HUES64 (cell line): ENCODE measurements at regions not wholly inside any gene's neighbourhood (a gene's known extent, or its start where the extent isn't known, plus 50 kb on each side); places are given as distances from the start of the nearest gene placed in this dataset.

Source experiments
- H3K27ac ChIP-seq: 2 replicates; pipeline ENCODE4 v1.7.0; 2013; ENCODE audit warnings: low read depth, low read length, inconsistent platforms
- H3K27me3 ChIP-seq: 2 replicates; pipeline ENCODE4 v1.6.1; 2013; ENCODE audit warnings: mild to moderate bottlenecking, low read length; ENCODE audit not compliant: insufficient read depth
- H3K36me3 ChIP-seq: 2 replicates; pipeline ENCODE4 v1.6.1; 2013; ENCODE audit warnings: mild to moderate bottlenecking, low read length; ENCODE audit not compliant: insufficient read depth
- H3K4me1 ChIP-seq: 2 replicates; pipeline ENCODE4 v1.6.1; 2013; ENCODE audit warnings: mild to moderate bottlenecking, low read length, moderate library complexity; ENCODE audit not compliant: insufficient read depth
- H3K4me3 ChIP-seq: 2 replicates; pipeline ENCODE4 v1.5.1; 2013; ENCODE audit warnings: mild to moderate bottlenecking, low read length, moderate library complexity
- H3K9ac ChIP-seq: 2 replicates; pipeline ENCODE4 v1.6.1; 2013; ENCODE audit warnings: mild to moderate bottlenecking, low read depth, low read length
- H3K9me3 ChIP-seq: 2 replicates; pipeline ENCODE4 v1.6.1; 2013; ENCODE audit warnings: low read depth, low read length; ENCODE audit not compliant: insufficient read depth
- WGBS: fragments of 150-250, 120-280 bp; methylation state at CpG from one replicate; pipeline ENCODE4 v1.1.7; 2013; ENCODE audit warnings: missing lambda C conversion rate; 5-methylcytosine and 5-hydroxymethylcytosine counted together

DNA sequence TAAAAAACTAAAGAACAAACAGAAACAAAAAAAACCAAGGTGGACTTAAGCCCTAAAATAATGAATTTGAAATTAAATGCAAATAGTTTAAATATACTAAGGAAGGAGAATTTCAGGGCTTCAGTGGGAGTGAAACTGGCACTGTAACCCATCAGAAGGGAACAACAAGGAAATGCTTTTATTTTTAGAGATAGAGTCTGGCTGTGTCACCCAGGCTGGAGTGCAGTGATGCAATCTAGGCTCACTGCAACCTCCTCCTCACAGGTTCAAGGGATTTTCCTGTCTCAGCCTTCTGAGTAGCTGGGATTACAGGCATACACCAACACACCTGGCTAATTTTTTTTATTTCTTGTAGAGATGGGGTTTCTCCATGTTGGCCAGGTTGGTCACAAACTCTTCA is 625.2 kb upstream of the CDH8 start:
- no peak overlapping the region for H3K9ac ChIP-seq
- H3K36me3 ChIP-seq = no peaks in the 10 kb centered on the region
- H3K27ac ChIP-seq = no peak overlapping the region
- H3K27me3 ChIP-seq = no peaks in the 10 kb centered on the region
- peaks cover 23% of the 10 kb centered on the region for H3K4me1 ChIP-seq
- no peak overlapping the region for H3K4me3 ChIP-seq
- 0 out of 2 replicates have a peak, but pooled peaks cover 2% of the 10 kb centered on the region for H3K9me3 ChIP-seq

DNA sequence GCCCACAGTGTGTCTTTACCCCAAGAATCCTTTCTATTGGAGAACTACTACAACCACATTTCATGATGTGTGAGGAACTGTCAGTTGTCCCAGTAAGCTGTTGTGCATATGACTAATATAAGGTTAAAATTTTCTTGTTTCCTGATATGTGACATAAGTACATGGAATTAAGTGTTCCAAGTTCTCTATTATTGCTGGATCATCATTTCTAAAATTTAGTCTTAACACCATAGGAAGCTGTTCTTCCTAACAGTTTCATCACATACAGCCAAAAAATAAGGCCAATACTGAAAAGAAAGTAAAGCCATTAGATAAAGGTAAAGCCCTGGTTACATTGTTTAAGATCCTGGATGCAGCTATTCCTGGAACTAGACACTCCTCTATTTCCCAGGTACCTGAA is 620.9 kb upstream of the CDH8 start:
- Histone ChIP-seq H3K4me1 (no peaks in the 10 kb centered on the region), H3K36me3 (no peaks in the 10 kb centered on the region), H3K4me3 (no peak overlapping the region), H3K9ac (no peak overlapping the region), H3K27me3 (no peaks in the 10 kb centered on the region), H3K27ac (no peak overlapping the region), H3K9me3 (no peaks in the 10 kb centered on the region)

DNA sequence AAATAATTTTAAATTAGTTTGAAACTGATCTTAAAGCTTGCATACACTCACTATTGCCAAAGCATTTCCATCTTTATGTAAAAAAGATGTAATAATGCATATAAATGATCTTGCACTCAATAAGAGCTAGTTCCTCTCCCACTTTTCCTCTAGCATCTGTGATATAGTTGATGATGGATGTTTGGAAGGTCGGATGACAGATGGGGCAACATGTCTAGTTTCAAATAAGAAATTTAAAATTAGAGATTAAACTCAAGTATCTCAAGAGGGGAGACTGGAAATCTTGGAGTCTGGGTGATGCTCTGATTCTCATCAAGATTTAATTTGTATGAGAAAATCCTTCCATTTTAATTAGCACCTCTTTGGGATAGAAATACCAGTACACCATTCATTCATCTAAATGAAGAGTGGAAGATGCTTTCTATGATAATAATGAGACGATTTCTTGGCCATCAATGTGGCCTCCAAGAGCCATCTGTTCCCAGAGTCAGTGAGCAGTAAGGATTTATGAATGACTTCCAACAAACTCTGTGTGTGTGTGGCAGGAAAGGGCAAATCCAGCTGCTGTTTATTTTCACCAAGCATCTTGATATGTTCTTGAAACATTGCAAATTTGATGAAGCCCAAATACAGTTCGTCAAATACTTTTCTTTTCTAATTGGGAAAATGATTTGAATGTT is 616.3 kb upstream of the CDH8 start:
- Histone ChIP-seq H3K4me3 (no peak overlapping the region), H3K36me3 (no peaks in the 10 kb centered on the region), H3K4me1 (no peaks in the 10 kb centered on the region), H3K27ac (no peak overlapping the region), H3K9me3 (peaks cover 6% of the 10 kb centered on the region), H3K9ac (no peak overlapping the region), H3K27me3 (no peaks in the 10 kb centered on the region)
- WGBS = 96% methylated on average over 1 of the region's 3 CpGs

DNA sequence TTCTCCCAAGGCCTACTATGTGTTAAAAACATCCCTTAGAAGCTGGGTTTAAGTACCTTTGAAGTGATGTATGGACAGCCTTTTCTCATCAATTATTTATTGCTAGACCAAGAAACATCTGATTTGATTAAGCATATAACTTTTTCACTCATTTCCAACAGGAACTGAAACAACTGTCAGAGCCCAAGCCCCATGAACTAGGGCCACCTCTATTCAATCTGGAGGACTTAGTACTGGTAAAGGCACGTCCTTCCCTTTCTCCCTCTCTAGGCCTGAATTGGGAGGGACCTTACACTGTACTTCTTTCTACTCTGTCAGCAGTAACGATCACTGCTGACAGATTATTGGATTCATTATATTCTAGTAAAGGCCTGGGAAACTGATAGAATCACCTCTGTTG is 612.0 kb upstream of the CDH8 start:
- Histone ChIP-seq H3K27ac (no peak overlapping the region), H3K36me3 (no peaks in the 10 kb centered on the region), H3K4me1 (no peaks in the 10 kb centered on the region), H3K9ac (no peak overlapping the region), H3K4me3 (no peak overlapping the region), H3K9me3 (peaks cover 6% of the 10 kb centered on the region), H3K27me3 (no peaks in the 10 kb centered on the region)
- 89% methylated on average over 1 of the region's 2 CpGs for WGBS

DNA sequence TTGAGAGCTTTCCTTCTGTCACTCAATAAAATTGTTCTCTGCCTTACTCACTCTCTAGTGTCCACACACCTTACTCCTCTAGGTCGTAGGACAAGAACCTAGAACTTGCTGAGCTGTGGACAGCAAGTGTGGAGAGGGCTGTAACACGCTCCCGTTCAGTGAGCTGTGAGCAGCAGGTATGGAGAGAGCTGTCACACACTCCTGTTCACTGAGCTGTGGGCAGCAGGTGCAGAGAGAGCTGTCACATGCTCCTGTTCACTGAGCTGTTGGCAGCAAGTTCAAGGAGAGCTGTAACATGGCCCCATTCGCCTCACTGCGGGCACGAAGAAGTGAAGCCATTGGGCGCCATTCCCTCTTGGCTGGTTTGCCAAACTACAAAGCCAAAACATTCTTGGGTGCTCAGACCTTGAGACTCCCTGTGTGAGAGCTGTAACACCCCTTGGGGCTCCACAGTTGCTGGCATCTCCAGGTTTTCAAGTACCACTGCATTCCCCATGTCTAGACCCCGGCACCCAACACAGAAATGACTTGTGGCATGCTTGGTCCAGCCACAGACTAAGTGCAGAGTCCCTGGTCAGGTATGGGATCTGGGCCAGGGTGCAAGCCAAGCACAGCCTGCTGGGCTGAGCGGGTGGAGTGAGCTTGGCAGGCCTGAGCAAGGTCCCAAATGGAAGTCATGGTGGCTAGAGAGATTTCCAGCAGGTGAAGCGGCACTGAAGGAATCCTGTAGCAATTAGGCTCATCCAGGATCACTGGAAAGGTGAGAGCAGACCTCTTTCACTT is 608.0 kb upstream of the CDH8 start:
- WGBS = 94% methylated on average over 10 of the region's 10 CpGs
- no peak overlapping the region for H3K4me3 ChIP-seq
- H3K9me3 ChIP-seq = peaks cover under 1% of the 10 kb centered on the region
- H3K9ac ChIP-seq = no peak overlapping the region
- no peaks in the 10 kb centered on the region for H3K36me3 ChIP-seq
- H3K27ac ChIP-seq = no peak overlapping the region
- no peaks in the 10 kb centered on the region for H3K4me1 ChIP-seq
- H3K27me3 ChIP-seq = no peaks in the 10 kb centered on the region

DNA sequence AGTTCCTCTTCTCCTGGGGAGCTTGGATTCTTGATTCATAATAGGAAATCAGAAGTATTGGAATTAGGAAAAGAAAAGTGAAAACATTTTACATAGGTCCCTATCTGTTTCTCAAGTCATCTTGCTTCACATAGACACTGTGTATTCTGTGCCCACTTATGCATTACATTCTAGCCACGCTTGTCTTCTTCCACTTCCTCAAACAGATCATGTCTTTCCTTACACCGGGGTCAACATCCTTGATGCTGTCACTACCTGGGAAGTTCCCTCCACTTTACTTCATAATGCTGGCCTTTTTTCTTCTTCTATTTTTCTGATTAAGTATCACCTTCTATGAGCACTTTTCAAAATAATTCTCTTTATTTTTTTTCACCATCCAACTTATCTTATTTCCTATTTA is 606.4 kb upstream of the CDH8 start:
- H3K36me3 ChIP-seq = no peaks in the 10 kb centered on the region
- H3K4me3 ChIP-seq = no peak overlapping the region
- no peak overlapping the region for H3K27ac ChIP-seq
- H3K4me1 ChIP-seq = no peaks in the 10 kb centered on the region
- 92% methylated on average over 2 of the region's 2 CpGs for WGBS
- H3K27me3 ChIP-seq = no peaks in the 10 kb centered on the region
- no peak overlapping the region for H3K9ac ChIP-seq
- H3K9me3 ChIP-seq = no peaks in the 10 kb centered on the region

DNA sequence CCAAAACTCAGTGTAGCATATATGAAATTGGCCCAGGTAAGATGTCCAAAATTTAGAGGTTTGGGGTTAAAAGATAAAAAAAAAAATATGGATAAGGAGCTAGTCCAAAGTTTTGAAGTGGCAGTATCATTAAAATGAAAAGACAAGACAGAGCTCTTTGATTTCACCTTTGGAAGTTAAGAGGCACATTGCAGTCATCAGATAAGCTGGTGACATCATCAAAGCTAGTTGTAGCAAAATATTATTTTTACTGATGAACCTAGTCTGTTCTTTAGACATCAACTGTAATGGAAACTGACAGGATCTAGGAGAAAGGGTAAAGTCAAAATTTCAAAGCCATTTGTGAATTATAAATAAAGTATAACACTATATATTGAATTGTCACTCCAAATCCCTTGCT is 603.7 kb upstream of the CDH8 start:
- Histone ChIP-seq H3K9me3 (no peaks in the 10 kb centered on the region), H3K27ac (no peak overlapping the region), H3K4me3 (no peak overlapping the region), H3K9ac (no peak overlapping the region), H3K36me3 (no peaks in the 10 kb centered on the region), H3K4me1 (no peaks in the 10 kb centered on the region), H3K27me3 (no peaks in the 10 kb centered on the region)

DNA sequence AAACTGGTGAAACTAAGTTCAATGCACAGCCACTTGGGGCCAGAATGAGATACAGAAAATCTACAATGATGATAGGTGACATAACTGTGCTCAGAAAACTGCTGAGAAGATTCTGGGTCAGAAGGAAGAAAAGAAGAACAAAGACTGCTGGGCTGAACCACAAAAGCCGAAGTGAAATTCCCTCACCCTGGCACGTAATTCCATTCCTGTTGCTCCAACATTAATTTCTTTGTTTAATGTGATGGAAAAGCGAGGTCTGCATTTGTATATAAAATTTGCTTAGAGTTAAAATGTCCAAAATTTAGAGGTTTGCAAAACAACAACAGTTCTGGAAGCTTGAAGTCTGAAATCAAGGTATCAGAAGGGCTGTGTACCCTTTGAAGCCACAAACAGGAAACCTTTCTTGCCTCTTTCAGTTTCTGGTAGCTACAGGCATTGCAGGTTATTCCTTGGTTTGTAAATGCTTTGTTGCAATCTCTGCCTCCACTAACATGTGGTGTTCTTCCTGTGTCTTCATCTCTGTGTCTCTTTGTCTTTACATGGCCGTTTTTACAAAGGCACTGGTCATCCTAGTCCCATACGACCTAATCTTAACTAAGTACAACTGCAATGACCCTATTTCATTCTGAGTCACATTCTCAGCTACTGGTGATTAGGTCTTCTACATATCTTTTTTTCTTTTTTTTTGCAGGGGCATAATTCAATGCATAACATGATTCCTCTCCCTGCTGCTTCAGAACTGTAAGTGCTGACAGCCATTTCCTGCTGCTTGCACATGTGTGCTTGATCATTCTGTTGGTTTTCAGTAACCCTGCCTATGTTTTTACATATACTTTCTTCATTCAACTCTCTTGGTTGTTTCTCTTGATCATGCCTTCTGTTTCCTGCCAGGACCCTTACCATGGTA is 603.0 kb upstream of the CDH8 start:
- no peaks in the 10 kb centered on the region for H3K9me3 ChIP-seq
- H3K9ac ChIP-seq = no peak overlapping the region
- H3K4me3 ChIP-seq = no peak overlapping the region
- WGBS = 89% methylated on average over 5 of the region's 5 CpGs
- no peaks in the 10 kb centered on the region for H3K27me3 ChIP-seq
- H3K27ac ChIP-seq = no peak overlapping the region
- no peaks in the 10 kb centered on the region for H3K36me3 ChIP-seq
- H3K4me1 ChIP-seq = no peaks in the 10 kb centered on the region

DNA sequence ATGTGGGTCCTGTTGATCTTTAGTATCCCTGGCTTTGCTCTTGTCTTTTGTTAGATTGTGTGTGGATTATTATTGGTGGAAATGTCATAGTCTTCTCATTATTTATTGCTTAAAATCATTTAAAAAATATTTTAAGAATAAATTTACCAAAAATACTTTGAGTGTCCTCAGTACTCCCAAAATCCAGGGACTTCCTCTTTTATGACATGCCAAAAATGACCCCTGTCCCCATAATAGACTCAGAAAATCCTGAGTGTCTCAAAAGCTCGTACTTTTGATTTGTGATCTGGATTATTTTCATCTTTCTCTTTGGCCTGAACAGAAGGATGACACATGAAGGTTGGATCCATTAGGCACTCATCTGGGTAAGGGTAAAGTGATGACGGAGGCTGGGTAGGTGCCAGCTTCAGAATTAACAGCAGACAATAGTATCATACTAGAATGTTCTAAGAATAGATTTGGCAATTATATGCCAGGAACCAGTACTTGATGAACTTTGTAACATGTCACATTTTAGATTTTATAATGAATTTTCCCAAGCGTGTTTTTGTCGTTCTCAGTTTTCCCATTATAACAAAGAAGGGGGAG is 602.2 kb upstream of the CDH8 start:
- Histone ChIP-seq H3K9ac (no peak overlapping the region), H3K4me1 (no peaks in the 10 kb centered on the region), H3K4me3 (no peak overlapping the region), H3K9me3 (no peaks in the 10 kb centered on the region), H3K27me3 (no peaks in the 10 kb centered on the region), H3K27ac (no peak overlapping the region), H3K36me3 (no peaks in the 10 kb centered on the region)
- WGBS = 61% methylated on average over 3 of the region's 4 CpGs

DNA sequence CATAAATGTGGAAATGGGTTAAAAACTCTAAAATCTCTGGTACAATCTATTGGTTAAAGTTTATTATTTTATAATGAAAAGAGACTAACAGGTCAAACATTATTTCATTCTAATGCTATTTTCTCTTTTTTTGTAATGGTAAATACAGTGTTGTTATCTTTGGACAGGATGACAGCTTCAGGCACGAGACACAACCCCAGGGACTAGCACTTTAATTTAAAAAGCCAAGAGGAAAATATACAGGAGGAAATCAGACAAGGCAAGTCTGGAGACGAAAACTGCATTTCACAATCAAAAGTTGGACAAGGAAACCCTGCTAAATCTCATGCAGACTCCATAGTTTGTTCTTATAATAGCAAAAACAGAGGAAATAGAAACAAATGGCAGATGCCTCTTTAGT is 589.1 kb upstream of the CDH8 start:
- Histone ChIP-seq H3K9ac (no peak overlapping the region), H3K27ac (no peak overlapping the region), H3K36me3 (no peaks in the 10 kb centered on the region), H3K4me3 (no peak overlapping the region), H3K4me1 (no peaks in the 10 kb centered on the region), H3K27me3 (no peaks in the 10 kb centered on the region), H3K9me3 (no peaks in the 10 kb centered on the region)
- WGBS = 80% methylated on average over 2 of the region's 2 CpGs

DNA sequence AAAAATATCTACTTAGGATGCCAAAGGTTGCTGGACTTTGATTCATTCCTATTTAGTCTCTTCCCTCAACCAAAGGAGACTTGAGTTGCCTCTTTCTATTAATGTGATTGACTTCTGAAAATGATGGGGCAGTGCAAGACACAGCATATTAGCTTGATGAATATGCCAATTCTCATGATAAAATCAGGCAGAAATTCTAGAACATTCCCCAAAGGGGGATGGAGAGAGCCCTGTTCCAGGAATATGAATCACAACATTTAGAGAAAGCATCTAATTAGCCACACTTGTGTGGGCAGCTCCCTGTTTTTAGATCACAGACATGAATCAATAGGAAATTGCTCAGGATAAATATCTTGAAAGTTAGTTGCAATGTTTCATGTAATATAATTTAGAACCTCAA is 584.0 kb upstream of the CDH8 start:
- H3K9ac ChIP-seq = no peak overlapping the region
- H3K4me1 ChIP-seq = no peaks in the 10 kb centered on the region
- H3K27me3 ChIP-seq = no peaks in the 10 kb centered on the region
- H3K4me3 ChIP-seq = no peak overlapping the region
- H3K36me3 ChIP-seq = no peaks in the 10 kb centered on the region
- no peaks in the 10 kb centered on the region for H3K9me3 ChIP-seq
- H3K27ac ChIP-seq = no peak overlapping the region
